ENCODE measurements at regions not wholly inside any gene's neighbourhood (a gene's known extent, or its start where the extent isn't known, plus 50 kb on each side); places are given as distances from the start of the nearest gene placed in this dataset.

GRCh38 chr3:5035113-5035512 is 55.9 kb downstream of the BHLHE40 start:
- Histone ChIP-seq H3K9me3 (ENCODE audit: insufficient read depth, low read length) (no peaks in the 10 kb centered on the region), H3K27me3 (ENCODE audit: low read depth, low read length) (peaks cover 12% of the 10 kb centered on the region), H3K9ac (ENCODE audit: low read length) (no peak overlapping the region), H3K4me1 (ENCODE audit: low read length) (peaks cover 19% of the 10 kb centered on the region; the same call in 1 of the 2 replicates), H3K79me2 (ENCODE audit: low read length) (no peaks in the 10 kb centered on the region), H2AFZ (ENCODE audit: low read depth, low read length) (no peak overlapping the region), H3K27ac (ENCODE audit: low read length) (no peak overlapping the region), H3K4me2 (ENCODE audit: low read length) (no peak overlapping the region), H4K20me1 (ENCODE audit: insufficient read depth, low read length) (no peaks in the 10 kb centered on the region), H3K36me3 (replicated peaks; ENCODE audit: low read depth, low read length) (no peaks in the 10 kb centered on the region), H3K4me3 (ENCODE audit: low read length) (no peak overlapping the region)
- no peak for TF ChIP-seq EZH2phosphoT487 (IDR thresholded peaks at IDR 0.05; ENCODE audit: low read depth)
- TF ChIP-seq CTCF (IDR thresholded peaks at IDR 0.05; ENCODE audit: low read depth, low read length): no peak

- Histone ChIP-seq H3K79me2 (ENCODE audit: low read length) (no peaks in the 10 kb centered on the region), H3K4me1 (ENCODE audit: low read length) (peaks cover 19% of the 10 kb centered on the region; the same call in 1 of the 2 replicates), H3K9ac (ENCODE audit: low read length) (no peak overlapping the region), H3K4me2 (ENCODE audit: low read length) (no peak overlapping the region), H3K27me3 (ENCODE audit: low read depth, low read length) (peaks cover 12% of the 10 kb centered on the region), H3K9me3 (ENCODE audit: insufficient read depth, low read length) (no peaks in the 10 kb centered on the region), H3K36me3 (replicated peaks; ENCODE audit: low read depth, low read length) (no peaks in the 10 kb centered on the region), H3K27ac (ENCODE audit: low read length) (no peak overlapping the region), H3K4me3 (ENCODE audit: low read length) (no peak overlapping the region), H4K20me1 (ENCODE audit: insufficient read depth, low read length) (no peaks in the 10 kb centered on the region), H2AFZ (ENCODE audit: low read depth, low read length) (no peak overlapping the region)
- TF ChIP-seq EZH2phosphoT487 (IDR thresholded peaks at IDR 0.05; ENCODE audit: low read depth): no peak
- no peak for TF ChIP-seq CTCF (IDR thresholded peaks at IDR 0.05; ENCODE audit: low read depth, low read length)
These were observed 56.6 kb downstream of the BHLHE40 start for GRCh38 chr3:5035692-5036391.

DNA sequence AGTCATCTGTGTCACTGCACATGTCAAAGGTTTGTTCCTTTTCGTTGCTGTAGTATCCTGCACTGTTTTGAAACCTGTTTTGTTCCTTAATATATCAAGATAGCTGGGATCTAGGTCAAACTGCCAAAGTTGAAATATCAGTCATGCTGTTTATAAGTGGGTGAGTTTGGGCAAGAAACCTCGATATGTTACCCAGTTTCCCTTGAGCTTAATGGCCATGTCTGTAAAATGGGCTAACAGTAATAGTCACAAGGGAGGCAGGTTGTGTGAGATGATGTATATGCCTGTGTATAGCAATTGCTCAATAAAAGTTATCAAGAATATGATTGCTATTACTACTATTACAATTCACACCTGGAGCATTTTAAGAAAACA is 57.1 kb downstream of the BHLHE40 start:
- Histone ChIP-seq H2AFZ (ENCODE audit: low read depth, low read length) (no peak overlapping the region), H3K79me2 (ENCODE audit: low read length) (no peaks in the 10 kb centered on the region), H3K9me3 (ENCODE audit: insufficient read depth, low read length) (no peaks in the 10 kb centered on the region), H3K36me3 (replicated peaks; ENCODE audit: low read depth, low read length) (no peaks in the 10 kb centered on the region), H3K9ac (ENCODE audit: low read length) (no peak overlapping the region), H4K20me1 (ENCODE audit: insufficient read depth, low read length) (no peaks in the 10 kb centered on the region), H3K27me3 (ENCODE audit: low read depth, low read length) (peaks cover 12% of the 10 kb centered on the region), H3K27ac (ENCODE audit: low read length) (no peak overlapping the region), H3K4me1 (ENCODE audit: low read length) (peaks cover 19% of the 10 kb centered on the region; the same call in 1 of the 2 replicates), H3K4me3 (ENCODE audit: low read length) (no peak overlapping the region), H3K4me2 (ENCODE audit: low read length) (no peak overlapping the region)
- TF ChIP-seq CTCF (IDR thresholded peaks at IDR 0.05; ENCODE audit: low read depth, low read length) (no peak), EZH2phosphoT487 (IDR thresholded peaks at IDR 0.05; ENCODE audit: low read depth) (no peak)

DNA sequence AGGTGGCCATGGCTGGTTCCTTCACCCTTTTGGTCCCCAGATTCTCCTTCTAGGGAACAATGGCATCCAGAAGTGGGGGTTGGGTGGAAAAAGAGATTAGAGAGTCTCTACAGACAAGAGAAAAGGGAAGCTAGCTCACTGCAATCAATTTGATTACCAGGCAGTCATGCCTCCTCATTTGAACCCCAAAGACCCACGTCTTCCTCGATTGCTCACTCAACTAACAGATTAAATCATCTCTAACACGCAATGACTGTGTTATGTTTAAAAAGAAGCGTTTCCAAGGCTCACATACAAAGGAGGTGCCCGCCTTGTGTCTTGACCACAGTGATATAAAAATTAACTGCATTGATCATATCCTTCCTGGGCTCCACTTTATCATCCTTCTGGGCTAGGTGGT is 57.6 kb downstream of the BHLHE40 start:
- no peak overlapping the region for H3K9ac ChIP-seq (ENCODE audit: low read length)
- TF ChIP-seq EZH2phosphoT487 (IDR thresholded peaks at IDR 0.05; ENCODE audit: low read depth) (no peak), CTCF (IDR thresholded peaks at IDR 0.05; ENCODE audit: low read depth, low read length) (no peak)
- no peak overlapping the region for H3K4me2 ChIP-seq (ENCODE audit: low read length)
- H3K4me3 ChIP-seq (ENCODE audit: low read length): no peak overlapping the region
- H3K9me3 ChIP-seq (ENCODE audit: insufficient read depth, low read length): no peaks in the 10 kb centered on the region
- no peak overlapping the region for H3K27ac ChIP-seq (ENCODE audit: low read length)
- no peaks in the 10 kb centered on the region for H3K36me3 ChIP-seq (replicated peaks; ENCODE audit: low read depth, low read length)
- no peaks in the 10 kb centered on the region for H3K79me2 ChIP-seq (ENCODE audit: low read length)
- peaks cover 19% of the 10 kb centered on the region; the same call in 1 of the 2 replicates for H3K4me1 ChIP-seq (ENCODE audit: low read length)
- H4K20me1 ChIP-seq (ENCODE audit: insufficient read depth, low read length): no peaks in the 10 kb centered on the region
- H3K27me3 ChIP-seq (ENCODE audit: low read depth, low read length): peaks cover 12% of the 10 kb centered on the region
- no peak overlapping the region for H2AFZ ChIP-seq (ENCODE audit: low read depth, low read length)

Measured in OCI-LY3 (cell line).